Esophagus squamous epithelium (tissue), 5 donors: ENCODE measurements at regions not wholly inside any gene's neighbourhood (a gene's known extent, or its start where the extent isn't known, plus 50 kb on each side); places are given as distances from the start of the nearest gene placed in this dataset.
"Not testable (repeated sequence)": the region's sequence is repeated elsewhere in the genome, so short reads cannot be mapped to it uniquely, and the experiment has no call there.

Experiments
- DNase-seq: peaks from one replicate; lab custom pipeline; 2025; lab: John Stamatoyannopoulos, UW
- H3K27ac ChIP-seq, 4 donors: fragments of 200-600 bp; sonication (generic); one replicate each; pipeline ENCODE4 v1.5.1; 2016 to 2019; ENCODE audit warnings: mild to moderate bottlenecking in 1 of 4
- H3K27me3 ChIP-seq, 4 donors: fragments of 200-600 bp; sonication (generic); 1 replicate in 3 of 4; 2 replicates in 1 of 4; pipeline versions ENCODE4 v1.5.1 to v1.6.0; 2017 to 2021; ENCODE audit warnings: antibody characterized with exemption in 1 of 4
- H3K36me3 ChIP-seq, 3 donors: fragments of 200-600 bp; sonication (generic); one replicate each; pipeline ENCODE4 v1.5.1; 2016 to 2019
- H3K4me1 ChIP-seq, 3 donors: fragments of 200-600 bp; sonication (generic); one replicate each; pipeline ENCODE4 v1.5.1; 2017 to 2019
- H3K4me3 ChIP-seq, 4 donors: fragments of 200-600 bp; sonication (generic); 1 replicate in 3 of 4; 2 replicates in 1 of 4; pipeline ENCODE4 v1.5.1; 2016 to 2019; ENCODE audit warnings: mild to moderate bottlenecking in 2 of 4, moderate library complexity in 1 of 4
- H3K9me3 ChIP-seq, 3 donors: fragments of 200-600 bp; sonication (generic); one replicate each; pipeline ENCODE4 v1.5.1; 2016 to 2019
- POLR2A ChIP-seq, 4 donors: fragments of 450-650 bp; IDR thresholded peaks; one replicate each; pipeline ENCODE4 v1.6.1; 2017; ENCODE audit warnings: antibody characterized with exemption in 4 of 4, mild to moderate bottlenecking in 4 of 4, moderate library complexity in 3 of 4
- WGBS, 2 donors: methylation state at CpG; one replicate each; pipeline ENCODE4 v1.1.5; 2018; 5-methylcytosine and 5-hydroxymethylcytosine counted together
- intact Hi-C: fragments of 100-400 bp; cut with DNase I; formaldehyde crosslinking; loops from one replicate; pipeline ENCODE4 v1.15.0; 2022
- TF ChIP-seq, protein P1 (sequence below), 6 experiments: fragments of 450-650 bp in 4 of 6; fragments of 200-600 bp in 2 of 6; sonication (generic) in 2 of 6; IDR thresholded peaks; one replicate each; pipeline ENCODE4 v1.5.1; 2016 to 2019; ENCODE audit warnings: antibody characterized with exemption in 6 of 6, mild to moderate bottlenecking in 4 of 6, moderate library complexity in 4 of 6
- donor health status: DM: yes; HTN: yes; CAD: no.

DNA sequence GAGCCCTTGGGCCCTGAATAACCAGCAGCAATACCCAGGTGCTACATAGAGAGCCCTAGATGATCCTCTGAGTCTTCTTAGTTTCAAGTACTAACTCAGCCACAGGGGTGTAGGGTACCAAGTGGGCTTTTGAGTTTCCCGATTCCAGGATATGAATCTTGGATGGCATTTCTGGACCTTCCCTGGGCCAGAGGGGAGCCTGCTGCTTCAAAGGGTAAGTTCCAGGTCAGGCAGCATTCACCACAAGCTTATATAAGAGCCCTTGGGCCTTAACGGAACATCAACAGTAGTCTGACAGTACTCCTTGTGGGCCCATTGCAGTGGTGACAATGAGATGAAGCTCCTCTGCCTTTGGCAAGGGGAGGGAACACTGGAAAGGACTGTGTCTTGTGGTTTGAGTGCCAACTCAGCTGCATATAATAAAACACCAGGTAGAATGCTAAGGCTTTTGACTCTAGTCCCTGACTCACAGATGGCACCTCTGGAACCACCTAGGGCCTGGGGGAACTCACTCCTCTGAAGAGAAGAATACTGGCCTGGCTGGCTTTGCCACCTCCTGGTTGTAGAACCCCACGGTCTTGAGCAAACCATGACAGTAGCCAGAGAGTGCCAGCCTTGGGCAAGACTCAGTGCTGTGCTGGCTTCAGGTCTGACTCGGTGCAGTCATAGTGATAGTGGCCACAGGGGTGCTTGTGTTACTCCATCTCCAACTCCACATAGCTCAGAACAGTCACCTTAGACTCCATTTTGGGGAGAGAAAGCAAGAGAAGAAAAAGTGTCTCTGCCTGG lies 235.7 kb downstream of the AKAIN1 start:
- Histone ChIP-seq H3K9me3 (no peaks in the 10 kb centered on the region), H3K4me1 (no peaks in the 10 kb centered on the region), H3K4me3 (no peak overlapping the region), H3K27me3 (no peaks in the 10 kb centered on the region), H3K27ac (no peak overlapping the region), H3K36me3 (no peaks in the 10 kb centered on the region)
- TF ChIP-seq POLR2A (IDR thresholded peaks at IDR 0.05), result no peak
- TF ChIP-seq, protein P1, sequence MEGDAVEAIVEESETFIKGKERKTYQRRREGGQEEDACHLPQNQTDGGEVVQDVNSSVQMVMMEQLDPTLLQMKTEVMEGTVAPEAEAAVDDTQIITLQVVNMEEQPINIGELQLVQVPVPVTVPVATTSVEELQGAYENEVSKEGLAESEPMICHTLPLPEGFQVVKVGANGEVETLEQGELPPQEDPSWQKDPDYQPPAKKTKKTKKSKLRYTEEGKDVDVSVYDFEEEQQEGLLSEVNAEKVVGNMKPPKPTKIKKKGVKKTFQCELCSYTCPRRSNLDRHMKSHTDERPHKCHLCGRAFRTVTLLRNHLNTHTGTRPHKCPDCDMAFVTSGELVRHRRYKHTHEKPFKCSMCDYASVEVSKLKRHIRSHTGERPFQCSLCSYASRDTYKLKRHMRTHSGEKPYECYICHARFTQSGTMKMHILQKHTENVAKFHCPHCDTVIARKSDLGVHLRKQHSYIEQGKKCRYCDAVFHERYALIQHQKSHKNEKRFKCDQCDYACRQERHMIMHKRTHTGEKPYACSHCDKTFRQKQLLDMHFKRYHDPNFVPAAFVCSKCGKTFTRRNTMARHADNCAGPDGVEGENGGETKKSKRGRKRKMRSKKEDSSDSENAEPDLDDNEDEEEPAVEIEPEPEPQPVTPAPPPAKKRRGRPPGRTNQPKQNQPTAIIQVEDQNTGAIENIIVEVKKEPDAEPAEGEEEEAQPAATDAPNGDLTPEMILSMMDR (IDR thresholded peaks at IDR 0.05), result no peak
- no peak for DNase-seq
- intact Hi-C loops, result no loop called here
- 60% methylated on average over 1 of the region's 4 CpGs; no CpG with 5 or more reads in 1 of the 2 donors for WGBS, 2 donors

DNA sequence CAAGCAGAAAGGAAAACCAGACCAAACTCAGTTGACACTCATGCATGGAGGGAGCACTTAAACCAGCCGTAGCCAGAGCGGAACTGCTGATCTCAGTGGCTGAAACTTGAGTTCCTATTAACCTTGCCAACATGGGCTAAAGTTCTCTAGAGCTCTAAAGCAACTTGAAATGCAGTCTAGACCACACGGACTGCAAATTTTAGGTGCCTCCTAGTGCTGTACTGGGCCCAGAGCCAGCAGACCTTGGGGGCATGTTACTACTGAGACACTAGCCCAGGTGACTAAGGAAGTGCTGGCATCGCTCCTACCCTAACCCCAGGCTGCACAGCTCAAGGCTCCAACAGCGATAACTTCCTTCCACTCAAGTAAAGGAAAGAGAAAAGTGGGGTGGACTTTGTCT lies 236.5 kb downstream of the AKAIN1 start:
- TF ChIP-seq POLR2A (IDR thresholded peaks at IDR 0.05), result no peak

DNA sequence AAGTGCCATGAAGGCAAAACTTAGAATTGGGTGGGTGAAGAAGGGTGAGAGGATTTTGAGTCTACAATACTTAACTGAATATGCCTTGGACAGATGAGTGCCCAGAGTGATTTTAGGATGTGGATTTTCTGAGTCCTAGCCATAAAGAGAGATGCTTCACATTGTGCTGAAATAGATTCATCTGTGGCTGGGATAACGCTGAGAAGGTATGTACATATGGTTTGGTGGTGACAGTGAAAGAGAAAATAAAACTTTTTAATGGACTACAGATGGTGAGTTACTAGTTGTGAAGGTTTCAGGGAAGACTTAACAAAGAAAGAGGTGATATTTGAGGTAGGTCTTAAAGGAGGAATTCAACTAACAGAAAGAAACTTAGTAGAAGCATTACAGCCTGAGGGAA lies 265.8 kb downstream of the AKAIN1 start:
- no peak for DNase-seq
- Histone ChIP-seq H3K36me3 (no peaks in the 10 kb centered on the region), H3K4me1 (no peaks in the 10 kb centered on the region), H3K27ac (no peak overlapping the region), H3K9me3 (peaks cover 0 to 19% (median 11%) of the 10 kb centered on the region in 3 donors), H3K27me3 (no peaks in the 10 kb centered on the region), H3K4me3 (no peak overlapping the region)
- 59 to 64% methylated on average over 1 of the region's 1 CpG for WGBS, 2 donors
- intact Hi-C loops, result no loop called here
- TF ChIP-seq, protein P1 (IDR thresholded peaks at IDR 0.05), result no peak
- TF ChIP-seq POLR2A (IDR thresholded peaks at IDR 0.05), result no peak

More for the DNA sequence above, 236.5 kb downstream of the AKAIN1 start:
- WGBS, 2 donors, result 58 to 79% methylated on average over 4 of the region's 5 CpGs
- H3K9me3 ChIP-seq, result no peaks in the 10 kb centered on the region
- no peak overlapping the region for H3K27ac ChIP-seq
- no peak overlapping the region for H3K4me3 ChIP-seq
- H3K36me3 ChIP-seq, result no peaks in the 10 kb centered on the region
- intact Hi-C loops, result no loop called here
- H3K4me1 ChIP-seq, result no peaks in the 10 kb centered on the region
- no peak for DNase-seq
- H3K27me3 ChIP-seq, result no peaks in the 10 kb centered on the region

DNA sequence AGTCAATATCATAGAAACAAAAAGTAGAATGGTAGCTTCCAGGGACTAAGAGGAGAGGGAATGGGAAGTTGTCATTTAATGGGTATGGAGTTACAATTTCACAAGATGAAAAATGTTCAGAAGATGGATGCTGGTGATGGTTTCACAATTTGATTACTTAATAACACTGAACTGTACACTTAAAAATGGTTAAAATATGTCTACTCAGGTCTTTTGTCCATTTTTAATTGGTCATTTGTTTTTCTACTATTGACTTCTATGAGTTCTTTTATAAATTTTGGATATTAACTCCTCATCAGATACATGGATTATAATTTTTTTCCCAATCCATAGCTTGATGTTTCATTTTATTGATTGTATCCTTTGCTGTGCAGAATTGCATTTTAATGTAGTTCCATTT lies 275.5 kb downstream of the AKAIN1 start:
- H3K4me1 ChIP-seq, result no peaks in the 10 kb centered on the region
- no peak overlapping the region for H3K4me3 ChIP-seq
- no peak for DNase-seq
- no peaks in the 10 kb centered on the region for H3K36me3 ChIP-seq
- H3K27ac ChIP-seq, result no peak overlapping the region
- no peaks in the 10 kb centered on the region for H3K9me3 ChIP-seq
- TF ChIP-seq, protein P1 (IDR thresholded peaks at IDR 0.05), result no peak
- TF ChIP-seq POLR2A (IDR thresholded peaks at IDR 0.05), result no peak
- intact Hi-C loops, result no loop called here
- no peaks in the 10 kb centered on the region for H3K27me3 ChIP-seq

DNA sequence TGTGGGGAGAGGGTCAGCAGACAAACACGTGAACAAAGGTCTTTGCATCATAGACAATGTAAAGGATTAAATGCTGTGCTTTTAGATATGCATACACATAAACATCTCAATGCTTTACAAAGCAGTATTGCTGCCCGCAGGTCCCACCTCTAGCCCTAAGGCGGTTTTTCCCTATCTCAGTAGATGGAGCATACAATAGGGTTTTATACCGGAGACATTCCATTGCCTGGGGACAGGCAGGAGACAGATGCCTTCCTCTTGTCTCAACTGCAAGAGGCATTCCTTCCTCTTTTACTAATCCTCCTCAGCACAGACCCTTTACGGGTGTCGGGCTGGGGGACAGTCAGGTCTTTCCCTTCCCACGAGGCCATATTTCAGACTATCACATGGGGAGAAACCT lies 279.5 kb downstream of the AKAIN1 start:
- H3K4me1 ChIP-seq, intact Hi-C loops, DNase-seq, H3K36me3 ChIP-seq, H3K4me3 ChIP-seq, H3K27me3 ChIP-seq, H3K27ac ChIP-seq, H3K9me3 ChIP-seq: not testable (repeated sequence)
- WGBS, 2 donors, result 64 to 83% methylated on average over 4 to 6 of the region's 7 CpGs

DNA sequence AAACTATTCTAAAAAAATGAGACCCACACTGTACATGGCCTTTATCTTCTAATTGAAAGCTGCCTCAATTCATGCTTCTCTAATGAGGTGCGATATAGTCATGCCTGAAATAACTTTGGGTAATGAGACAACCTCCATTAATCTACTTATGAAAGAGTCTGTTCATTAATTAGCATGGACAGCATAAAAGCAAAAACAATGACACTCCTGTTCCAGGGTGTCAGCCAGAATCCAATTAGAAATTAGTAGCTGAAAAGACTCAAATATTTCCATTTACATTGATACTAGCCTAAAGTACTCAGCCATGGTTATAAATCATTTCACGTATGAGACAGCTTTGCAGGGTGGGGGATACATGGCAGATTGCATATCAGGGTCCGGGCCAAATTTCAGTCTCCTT lies 288.7 kb downstream of the AKAIN1 start:
- no peak overlapping the region for H3K27ac ChIP-seq
- TF ChIP-seq, protein P1 (IDR thresholded peaks at IDR 0.05), result no peak
- TF ChIP-seq POLR2A (IDR thresholded peaks at IDR 0.05), result no peak
- no peaks in the 10 kb centered on the region for H3K36me3 ChIP-seq
- no peak overlapping the region for H3K4me3 ChIP-seq
- DNase-seq, result no peak
- no peaks in the 10 kb centered on the region for H3K4me1 ChIP-seq
- intact Hi-C loops, result no loop called here
- H3K9me3 ChIP-seq, result no peaks in the 10 kb centered on the region
- H3K27me3 ChIP-seq, result no peaks in the 10 kb centered on the region
- 62 to 71% methylated on average over 3 of the region's 3 CpGs for WGBS, 2 donors
